A673 (cell line): ENCODE measurements at regions not wholly inside any gene's neighbourhood (a gene's known extent, or its start where the extent isn't known, plus 50 kb on each side); places are given as distances from the start of the nearest gene placed in this dataset.

Source experiments
- EZH2 ChIP-seq: fragments of 200-600 bp; sonication (generic); IDR thresholded peaks from 2 replicates; pipeline ENCODE4 v1.6.1; 2017; ENCODE audit warnings: borderline replicate concordance, low read depth, mild to moderate bottlenecking, mixed read lengths, antibody characterized with exemption, low read length; ENCODE audit not compliant: poor library complexity, severe bottlenecking
- TF ChIP-seq, protein P1 (sequence below): fragments of 300-800, 200-600 bp; sonication (generic); conservative IDR thresholded peaks from 2 replicates; pipeline ENCODE4 v1.5.1; 2017; ENCODE audit warnings: low read depth, mild to moderate bottlenecking, antibody characterized with exemption, low read length, moderate library complexity, mixed read lengths

- TF ChIP-seq, protein P1, sequence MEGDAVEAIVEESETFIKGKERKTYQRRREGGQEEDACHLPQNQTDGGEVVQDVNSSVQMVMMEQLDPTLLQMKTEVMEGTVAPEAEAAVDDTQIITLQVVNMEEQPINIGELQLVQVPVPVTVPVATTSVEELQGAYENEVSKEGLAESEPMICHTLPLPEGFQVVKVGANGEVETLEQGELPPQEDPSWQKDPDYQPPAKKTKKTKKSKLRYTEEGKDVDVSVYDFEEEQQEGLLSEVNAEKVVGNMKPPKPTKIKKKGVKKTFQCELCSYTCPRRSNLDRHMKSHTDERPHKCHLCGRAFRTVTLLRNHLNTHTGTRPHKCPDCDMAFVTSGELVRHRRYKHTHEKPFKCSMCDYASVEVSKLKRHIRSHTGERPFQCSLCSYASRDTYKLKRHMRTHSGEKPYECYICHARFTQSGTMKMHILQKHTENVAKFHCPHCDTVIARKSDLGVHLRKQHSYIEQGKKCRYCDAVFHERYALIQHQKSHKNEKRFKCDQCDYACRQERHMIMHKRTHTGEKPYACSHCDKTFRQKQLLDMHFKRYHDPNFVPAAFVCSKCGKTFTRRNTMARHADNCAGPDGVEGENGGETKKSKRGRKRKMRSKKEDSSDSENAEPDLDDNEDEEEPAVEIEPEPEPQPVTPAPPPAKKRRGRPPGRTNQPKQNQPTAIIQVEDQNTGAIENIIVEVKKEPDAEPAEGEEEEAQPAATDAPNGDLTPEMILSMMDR, result no peak
- no peak for TF ChIP-seq EZH2
Measured at GRCh38 chr2:139378373-139378772, 598.2 kb upstream of the NXPH2 start.
